VCaP (cell line): ENCODE measurements at regions not wholly inside any gene's neighbourhood (a gene's known extent, or its start where the extent isn't known, plus 50 kb on each side); places are given as distances from the start of the nearest gene placed in this dataset.

Source experiments
- H3K27ac ChIP-seq: fragments of 450-650 bp; 2 replicates; pipeline ENCODE4 v1.5.1; 2017
- TF ChIP-seq, protein P1 (sequence below): fragments of 450-650 bp; conservative IDR thresholded peaks from 2 replicates; pipeline ENCODE4 v1.5.1; 2017; ENCODE audit warnings: mild to moderate bottlenecking, moderate library complexity

- TF ChIP-seq, protein P1, sequence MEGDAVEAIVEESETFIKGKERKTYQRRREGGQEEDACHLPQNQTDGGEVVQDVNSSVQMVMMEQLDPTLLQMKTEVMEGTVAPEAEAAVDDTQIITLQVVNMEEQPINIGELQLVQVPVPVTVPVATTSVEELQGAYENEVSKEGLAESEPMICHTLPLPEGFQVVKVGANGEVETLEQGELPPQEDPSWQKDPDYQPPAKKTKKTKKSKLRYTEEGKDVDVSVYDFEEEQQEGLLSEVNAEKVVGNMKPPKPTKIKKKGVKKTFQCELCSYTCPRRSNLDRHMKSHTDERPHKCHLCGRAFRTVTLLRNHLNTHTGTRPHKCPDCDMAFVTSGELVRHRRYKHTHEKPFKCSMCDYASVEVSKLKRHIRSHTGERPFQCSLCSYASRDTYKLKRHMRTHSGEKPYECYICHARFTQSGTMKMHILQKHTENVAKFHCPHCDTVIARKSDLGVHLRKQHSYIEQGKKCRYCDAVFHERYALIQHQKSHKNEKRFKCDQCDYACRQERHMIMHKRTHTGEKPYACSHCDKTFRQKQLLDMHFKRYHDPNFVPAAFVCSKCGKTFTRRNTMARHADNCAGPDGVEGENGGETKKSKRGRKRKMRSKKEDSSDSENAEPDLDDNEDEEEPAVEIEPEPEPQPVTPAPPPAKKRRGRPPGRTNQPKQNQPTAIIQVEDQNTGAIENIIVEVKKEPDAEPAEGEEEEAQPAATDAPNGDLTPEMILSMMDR: no peak
- no peak overlapping the region for H3K27ac ChIP-seq
Observed at GRCh38 chr14:85878874-85879273, 348.9 kb downstream of the FLRT2 start.

DNA sequence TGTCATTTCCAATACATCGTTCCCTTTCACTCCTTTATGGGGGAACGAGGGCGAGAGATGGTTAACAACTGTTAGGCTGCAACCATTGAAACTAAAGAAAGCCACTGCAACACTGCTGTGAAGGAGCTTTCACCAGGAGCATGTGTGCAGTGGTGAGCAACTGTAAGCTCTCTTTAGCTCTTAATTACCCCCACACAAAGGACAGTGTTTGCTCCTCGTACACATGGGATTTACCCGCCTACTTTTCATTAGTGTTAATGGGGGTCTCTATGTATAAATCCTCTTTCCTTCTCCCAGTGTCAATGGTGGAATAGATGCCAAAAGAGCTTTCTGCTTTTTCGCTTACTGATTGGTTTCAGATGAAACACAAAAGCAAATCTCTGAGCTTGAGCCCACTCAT lies 343.1 kb downstream of the FLRT2 start:
- no peak overlapping the region for H3K27ac ChIP-seq
- TF ChIP-seq, protein P1: no peak

DNA sequence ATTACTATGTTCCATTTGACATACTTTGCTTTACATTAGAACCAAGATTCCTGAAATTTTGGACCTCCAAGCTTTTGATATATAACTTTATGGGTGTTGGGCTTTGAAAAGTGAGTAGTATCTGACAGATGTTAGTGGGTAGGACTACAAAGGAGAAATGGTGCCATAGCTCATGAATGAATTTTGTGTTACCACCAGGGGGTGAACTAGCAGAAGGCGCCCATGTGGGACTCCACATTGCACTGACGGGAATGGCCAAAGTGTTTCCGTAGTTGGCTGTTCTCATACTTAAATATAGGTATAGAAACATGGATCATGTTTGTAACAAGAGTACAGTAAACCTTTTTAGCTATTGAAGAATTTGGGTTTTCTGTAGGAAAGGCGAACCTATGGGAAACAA lies 337.5 kb downstream of the FLRT2 start:
- no peak overlapping the region for H3K27ac ChIP-seq
- TF ChIP-seq, protein P1: no peak; the same call in 1 of the 2 replicates

GRCh38 chr14:85865701-85866100 lies 335.8 kb downstream of the FLRT2 start:
- TF ChIP-seq, protein P1: no peak
- no peak overlapping the region for H3K27ac ChIP-seq

- no peak overlapping the region for H3K27ac ChIP-seq
- TF ChIP-seq, protein P1: no peak
Observed at GRCh38 chr14:85858634-85859033, 328.7 kb downstream of the FLRT2 start.

GRCh38 chr14:85856430-85856829 lies 326.5 kb downstream of the FLRT2 start:
- TF ChIP-seq, protein P1: peak; percentile 75
- no peak overlapping the region for H3K27ac ChIP-seq

DNA sequence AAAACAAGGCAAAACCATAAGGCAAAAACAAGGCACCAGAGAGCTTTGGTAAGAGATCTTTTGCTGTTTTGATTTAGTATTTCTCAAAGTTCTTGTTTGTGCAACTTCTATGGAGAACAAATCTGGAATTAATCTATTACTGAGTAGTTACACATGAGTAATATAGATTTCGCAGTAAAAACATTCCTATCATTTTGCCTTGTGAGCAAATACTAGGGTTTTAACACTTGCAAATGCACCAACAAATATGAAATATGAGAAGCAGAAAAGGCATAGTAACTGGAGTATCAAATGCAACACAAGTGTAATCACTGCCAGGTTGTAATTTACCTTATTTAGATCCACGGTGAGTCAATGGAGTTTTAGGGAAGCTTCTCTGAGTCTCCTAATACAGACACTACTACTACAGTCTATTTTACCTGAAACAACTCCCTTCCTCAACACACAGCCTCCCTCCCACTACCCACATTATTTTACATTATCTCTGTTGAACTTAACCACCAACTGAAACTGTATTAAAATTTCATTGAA lies 324.1 kb downstream of the FLRT2 start:
- TF ChIP-seq, protein P1: no peak
- no peak overlapping the region for H3K27ac ChIP-seq
